Sigmoid colon (tissue), 6 donors: ENCODE measurements at regions not wholly inside any gene's neighbourhood (a gene's known extent, or its start where the extent isn't known, plus 50 kb on each side); places are given as distances from the start of the nearest gene placed in this dataset.
A peak's percentile ranks its signal among the peaks of the same experiment; 100 is the strongest.

ENCODE experiments used
- DNase-seq: peaks from one replicate; pipeline ENCODE4 v3.0.0-alpha.2; 2019
- H3K27ac ChIP-seq, 4 donors: fragments of 200-600 bp; sonication (generic); one replicate each; pipeline ENCODE4 v1.5.1; 2016 to 2019; ENCODE audit warnings: mild to moderate bottlenecking in 1 of 4
- H3K27me3 ChIP-seq, 3 donors: fragments of 200-600 bp; sonication (generic); one replicate each; pipeline ENCODE4 v1.5.1; 2019; ENCODE audit warnings: mild to moderate bottlenecking in 1 of 3
- H3K36me3 ChIP-seq, 4 donors: fragments of 200-600 bp; sonication (generic); one replicate each; pipeline ENCODE4 v1.5.1; 2016 to 2019
- H3K4me1 ChIP-seq, 4 donors: fragments of 200-600 bp; sonication (generic); one replicate each; pipeline ENCODE4 v1.5.1; 2017 to 2019
- H3K4me3 ChIP-seq, 4 donors: fragments of 200-600 bp; sonication (generic); one replicate each; pipeline ENCODE4 v1.5.1; 2017 to 2019; ENCODE audit warnings: mild to moderate bottlenecking in 2 of 4, moderate library complexity in 1 of 4
- H3K9me3 ChIP-seq, 4 donors: fragments of 200-600 bp in 3 of 4; sonication (generic) in 3 of 4; one replicate each; pipeline versions ENCODE4 v1.5.1 to v1.6.1; 2013 to 2019
- CTCF ChIP-seq, 4 experiments: fragments of 450-650 bp in 3 of 4; fragments of 200-600 bp in 1 of 4; IDR thresholded peaks; one replicate each; pipeline ENCODE4 v1.5.1; 2016 to 2019; ENCODE audit warnings: antibody characterized with exemption in 4 of 4, mild to moderate bottlenecking in 3 of 4, moderate library complexity in 2 of 4
- EP300 ChIP-seq, 4 donors: sonication (generic); formaldehyde crosslinking; IDR thresholded peaks; one replicate each; pipeline ENCODE4 v1.6.1; 2017; ENCODE audit warnings: antibody characterized with exemption in 4 of 4
- POLR2A ChIP-seq, 2 donors: fragments of 450-650 bp; IDR thresholded peaks; one replicate each; pipeline ENCODE4 v1.6.1; 2016; ENCODE audit warnings: antibody characterized with exemption in 2 of 2, mild to moderate bottlenecking in 2 of 2, moderate library complexity in 2 of 2
- POLR2AphosphoS5 ChIP-seq, 4 donors: sonication (generic); formaldehyde crosslinking; IDR thresholded peaks; one replicate each; pipeline ENCODE4 v1.6.1; 2017; ENCODE audit warnings: antibody characterized with exemption in 4 of 4
- WGBS, 2 donors: extraction: QIAGEN DNeasy Blood & Tissue Kit; methylation state at CpG; one replicate each; pipeline ENCODE4 v1.1.7; 2013; 5-methylcytosine and 5-hydroxymethylcytosine counted together
- intact Hi-C: fragments of 100-400 bp; cut with DNase I; formaldehyde crosslinking; loops from one replicate; pipeline ENCODE4 v1.15.1; 2023
- donor health status: healthy with polysubstance abuse.
- donor health status: healthy.

GRCh38 chr12:107581619-107582015 is 104.0 kb upstream of the PWP1 start:
- no peak overlapping the region for H3K27ac ChIP-seq
- H3K27me3 ChIP-seq, result peaks cover 3 to 40% (median 17%) of the 10 kb centered on the region in 3 donors
- no peak for TF ChIP-seq EP300 (IDR thresholded peaks at IDR 0.05)
- no peak for TF ChIP-seq POLR2A (IDR thresholded peaks at IDR 0.05)
- no peak for TF ChIP-seq POLR2AphosphoS5 (IDR thresholded peaks at IDR 0.05)
- no peak for TF ChIP-seq CTCF (IDR thresholded peaks at IDR 0.05)
- peak overlapping the region in 1 of 4 donors; percentile 42 for H3K4me3 ChIP-seq
- intact Hi-C loops, result no loop called here
- WGBS, 2 donors, result 59 to 84% methylated on average over 12 of the region's 12 CpGs
- peaks cover 0 to 9% (median 7%) of the 10 kb centered on the region in 4 donors for H3K4me1 ChIP-seq
- DNase-seq, result no peak
- no peaks in the 10 kb centered on the region for H3K9me3 ChIP-seq
- no peaks in the 10 kb centered on the region for H3K36me3 ChIP-seq

GRCh38 chr12:107583551-107583950 is 102.0 kb upstream of the PWP1 start:
- Histone ChIP-seq H3K9me3 (peaks cover 0 to 4% (median 0%) of the 10 kb centered on the region in 4 donors), H3K4me1 (peaks cover 0 to 9% (median 7%) of the 10 kb centered on the region in 4 donors), H3K36me3 (no peaks in the 10 kb centered on the region), H3K27me3 (peaks cover 3 to 40% (median 17%) of the 10 kb centered on the region in 3 donors), H3K4me3 (no peak overlapping the region), H3K27ac (no peak overlapping the region)
- no peak for DNase-seq
- 89 to 90% methylated on average over 5 of the region's 5 CpGs for WGBS, 2 donors
- intact Hi-C loops, result no loop called here
- TF ChIP-seq POLR2AphosphoS5 (IDR thresholded peaks at IDR 0.05), result no peak
- TF ChIP-seq EP300 (IDR thresholded peaks at IDR 0.05), result no peak
- no peak for TF ChIP-seq CTCF (IDR thresholded peaks at IDR 0.05)
- TF ChIP-seq POLR2A (IDR thresholded peaks at IDR 0.05), result no peak

GRCh38 chr12:107584563-107584962 is 101.0 kb upstream of the PWP1 start:
- intact Hi-C loops, result no loop called here
- no peaks in the 10 kb centered on the region for H3K36me3 ChIP-seq
- no peak overlapping the region for H3K27ac ChIP-seq
- no peak for DNase-seq
- peaks cover 0 to 4% (median 0%) of the 10 kb centered on the region in 4 donors for H3K9me3 ChIP-seq
- 83 to 88% methylated on average over 2 of the region's 2 CpGs for WGBS, 2 donors
- TF ChIP-seq POLR2AphosphoS5 (IDR thresholded peaks at IDR 0.05) (no peak), CTCF (IDR thresholded peaks at IDR 0.05) (no peak), EP300 (IDR thresholded peaks at IDR 0.05) (no peak), POLR2A (IDR thresholded peaks at IDR 0.05) (no peak)
- peaks cover 3 to 40% (median 17%) of the 10 kb centered on the region in 3 donors for H3K27me3 ChIP-seq
- H3K4me3 ChIP-seq, result no peak overlapping the region
- H3K4me1 ChIP-seq, result peaks cover 0 to 9% (median 7%) of the 10 kb centered on the region in 4 donors

- Histone ChIP-seq H3K4me1 (peaks cover 0 to 2% (median under 1%) of the 10 kb centered on the region in 4 donors), H3K4me3 (no peak overlapping the region), H3K9me3 (peaks cover 0 to 4% (median 0%) of the 10 kb centered on the region in 4 donors), H3K36me3 (no peaks in the 10 kb centered on the region), H3K27ac (no peak overlapping the region), H3K27me3 (peaks cover 0 to 25% (median 6%) of the 10 kb centered on the region in 3 donors)
- WGBS, 2 donors, result 90% methylated on average over 12 of the region's 12 CpGs
- no peak for DNase-seq
- intact Hi-C loops, result no loop called here
- TF ChIP-seq CTCF (IDR thresholded peaks at IDR 0.05) (no peak), EP300 (IDR thresholded peaks at IDR 0.05) (no peak), POLR2AphosphoS5 (IDR thresholded peaks at IDR 0.05) (no peak), POLR2A (IDR thresholded peaks at IDR 0.05) (no peak)
Measured at GRCh38 chr12:107586256-107586970, 99.2 kb upstream of the PWP1 start.
